NCI-H345 (cell line): ENCODE measurements at regions not wholly inside any gene's neighbourhood (a gene's known extent, or its start where the extent isn't known, plus 50 kb on each side); places are given as distances from the start of the nearest gene placed in this dataset.
"Not testable (repeated sequence)": the region's sequence is repeated elsewhere in the genome, so short reads cannot be mapped to it uniquely, and the experiment has no call there.

ENCODE experiments used
- DNase-seq: peaks from one replicate; lab custom pipeline; 2025; lab: John Stamatoyannopoulos, UW

GRCh38 chr15:56568466-56569167, 103.7 kb upstream of the MNS1 start:
- no peak for DNase-seq

GRCh38 chr15:56557415-56557814, 92.5 kb upstream of the MNS1 start:
- no peak for DNase-seq

- DNase-seq = no peak
Measured at GRCh38 chr15:56553486-56553885, 88.5 kb upstream of the MNS1 start.

- no peak for DNase-seq
Measured at GRCh38 chr15:56552659-56553058, 87.7 kb upstream of the MNS1 start.

- DNase-seq = not testable (repeated sequence)
Measured at GRCh38 chr15:56540570-56540969, 75.6 kb upstream of the MNS1 start.

- DNase-seq = not testable (repeated sequence)
Measured at GRCh38 chr15:56540157-56540556, 75.2 kb upstream of the MNS1 start.

- DNase-seq = no peak
Measured at GRCh38 chr15:56538901-56539545, 74.1 kb upstream of the MNS1 start.

GRCh38 chr15:56537881-56538280, 72.9 kb upstream of the MNS1 start:
- DNase-seq = no peak

GRCh38 chr15:56534728-56535127, 69.8 kb upstream of the MNS1 start:
- no peak for DNase-seq

GRCh38 chr15:56533731-56534403, 68.9 kb upstream of the MNS1 start:
- DNase-seq = no peak

- peak; percentile 62 for DNase-seq
Measured at GRCh38 chr15:56532721-56533460, 68.0 kb upstream of the MNS1 start.

- no peak for DNase-seq
Measured at GRCh38 chr15:56530157-56530556, 65.2 kb upstream of the MNS1 start.

- DNase-seq = no peak
Measured at GRCh38 chr15:56528136-56528535, 63.2 kb upstream of the MNS1 start.

- DNase-seq = no peak
Measured at GRCh38 chr15:56524915-56525314, 60.0 kb upstream of the MNS1 start.

- DNase-seq = no peak
Measured at GRCh38 chr15:56523521-56523920, 58.6 kb upstream of the MNS1 start.

- no peak for DNase-seq
Measured at GRCh38 chr15:56519000-56519399, 54.1 kb upstream of the MNS1 start.
